Natural killer cell (primary cell): ENCODE measurements at regions not wholly inside any gene's neighbourhood (a gene's known extent, or its start where the extent isn't known, plus 50 kb on each side); places are given as distances from the start of the nearest gene placed in this dataset.

Source experiments
- ATAC-seq, 3 donors: fragments of 150-1000 bp in 2 of 3; fragments of 200-7000 bp in 1 of 3; cut with Tn5 transposase; 1 replicate in 1 of 3; 2 replicates in 2 of 3; pipeline ENCODE4 v1.10.0; 2021; ENCODE audit warnings: mild to moderate bottlenecking in 2 of 3, moderate library complexity in 2 of 3
- DNase-seq, 2 donors: peaks; one replicate each; pipeline versions ENCODE4 v3.0.0 to v3.0.0-alpha.2; 2013 to 2021; ENCODE audit warnings: mixed read lengths in 1 of 2
- H3K27ac ChIP-seq: one replicate; pipeline ENCODE4 v1.5.1; 2013; ENCODE audit warnings: mild to moderate bottlenecking, low read length
- H3K27me3 ChIP-seq: one replicate; pipeline ENCODE4 v1.6.1; 2013; ENCODE audit warnings: low read length; ENCODE audit not compliant: control insufficient read depth, insufficient read depth
- H3K36me3 ChIP-seq: one replicate; pipeline ENCODE4 v1.6.1; 2013; ENCODE audit warnings: low read length; ENCODE audit not compliant: control insufficient read depth, insufficient read depth
- H3K4me1 ChIP-seq: one replicate; pipeline ENCODE4 v1.6.1; 2013; ENCODE audit warnings: low read length; ENCODE audit not compliant: control insufficient read depth, insufficient read depth
- H3K4me3 ChIP-seq: one replicate; pipeline ENCODE4 v1.5.1; 2013; ENCODE audit warnings: low read length
- H3K9me3 ChIP-seq: one replicate; pipeline ENCODE4 v1.6.1; 2013; ENCODE audit warnings: low read length; ENCODE audit not compliant: control insufficient read depth, insufficient read depth
- H3K27ac Mint-ChIP-seq, 2 donors: one replicate each; pipeline ENCODE4 v1.8.0; 2022; ENCODE audit warnings: mild to moderate bottlenecking in 2 of 2, mixed read lengths in 2 of 2, moderate library complexity in 1 of 2
- H3K27me3 Mint-ChIP-seq, 2 donors: one replicate each; pipeline ENCODE4 v1.8.0; 2022; ENCODE audit warnings: low read depth in 2 of 2, mixed read lengths in 2 of 2
- H3K36me3 Mint-ChIP-seq: one replicate; pipeline ENCODE4 v1.8.0; 2022; ENCODE audit warnings: mixed read lengths
- H3K4me1 Mint-ChIP-seq, 2 donors: one replicate each; pipeline ENCODE4 v1.8.0; 2022; ENCODE audit warnings: mixed read lengths in 2 of 2
- H3K4me3 Mint-ChIP-seq: one replicate; pipeline ENCODE4 v1.8.0; 2022; ENCODE audit warnings: mild to moderate bottlenecking, moderate library complexity, mixed read lengths
- H3K9me3 Mint-ChIP-seq, 2 donors: one replicate each; pipeline ENCODE4 v1.8.0; 2022; ENCODE audit warnings: mixed read lengths in 2 of 2
- WGBS: methylation state at CpG from one replicate; pipeline ENCODE4 v1.1.7; 2013; ENCODE audit warnings: missing lambda C conversion rate; ENCODE audit not compliant: insufficient coverage; 5-methylcytosine and 5-hydroxymethylcytosine counted together
- intact Hi-C: fragments of 100-400 bp; cut with micrococcal nuclease; formaldehyde crosslinking; loops from one replicate; pipeline ENCODE4 v1.14.2; 2022
- TF ChIP-seq, protein P1 (sequence below): fragments of 200-600 bp; IDR thresholded peaks from one replicate; pipeline ENCODE4 v1.8.0; 2022; ENCODE audit warnings: antibody characterized with exemption

- Mint-ChIP-seq H3K36me3 (no peaks in the 10 kb centered on the region), H3K27ac (no peak overlapping the region), H3K4me3 (peak overlapping the region; percentile 32), H3K9me3 (peaks cover 0 to 8% of the 10 kb centered on the region in 2 donors), H3K4me1 (no peaks in the 10 kb centered on the region), H3K27me3 (peaks cover 3 to 7% of the 10 kb centered on the region in 2 donors)
- WGBS = 53% methylated on average over 9 of the region's 9 CpGs
- Histone ChIP-seq H3K27me3 (no peaks in the 10 kb centered on the region), H3K9me3 (no peaks in the 10 kb centered on the region), H3K4me1 (no peaks in the 10 kb centered on the region), H3K36me3 (no peaks in the 10 kb centered on the region), H3K27ac (no peak overlapping the region), H3K4me3 (no peak overlapping the region)
- TF ChIP-seq, protein P1, sequence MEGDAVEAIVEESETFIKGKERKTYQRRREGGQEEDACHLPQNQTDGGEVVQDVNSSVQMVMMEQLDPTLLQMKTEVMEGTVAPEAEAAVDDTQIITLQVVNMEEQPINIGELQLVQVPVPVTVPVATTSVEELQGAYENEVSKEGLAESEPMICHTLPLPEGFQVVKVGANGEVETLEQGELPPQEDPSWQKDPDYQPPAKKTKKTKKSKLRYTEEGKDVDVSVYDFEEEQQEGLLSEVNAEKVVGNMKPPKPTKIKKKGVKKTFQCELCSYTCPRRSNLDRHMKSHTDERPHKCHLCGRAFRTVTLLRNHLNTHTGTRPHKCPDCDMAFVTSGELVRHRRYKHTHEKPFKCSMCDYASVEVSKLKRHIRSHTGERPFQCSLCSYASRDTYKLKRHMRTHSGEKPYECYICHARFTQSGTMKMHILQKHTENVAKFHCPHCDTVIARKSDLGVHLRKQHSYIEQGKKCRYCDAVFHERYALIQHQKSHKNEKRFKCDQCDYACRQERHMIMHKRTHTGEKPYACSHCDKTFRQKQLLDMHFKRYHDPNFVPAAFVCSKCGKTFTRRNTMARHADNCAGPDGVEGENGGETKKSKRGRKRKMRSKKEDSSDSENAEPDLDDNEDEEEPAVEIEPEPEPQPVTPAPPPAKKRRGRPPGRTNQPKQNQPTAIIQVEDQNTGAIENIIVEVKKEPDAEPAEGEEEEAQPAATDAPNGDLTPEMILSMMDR = no peak
- intact Hi-C loops = no loop called here
- no peak for DNase-seq
- no peak for ATAC-seq
Observed at GRCh38 chr18:55110436-55110835, 151.2 kb upstream of the CCDC68 start.

GRCh38 chr18:55109818-55110414 is 150.7 kb upstream of the CCDC68 start:
- Mint-ChIP-seq H3K27me3 (peaks cover 3 to 7% of the 10 kb centered on the region in 2 donors), H3K36me3 (no peaks in the 10 kb centered on the region), H3K4me1 (no peaks in the 10 kb centered on the region), H3K4me3 (no peak overlapping the region), H3K27ac (no peak overlapping the region), H3K9me3 (peaks cover 0 to 8% of the 10 kb centered on the region in 2 donors)
- Histone ChIP-seq H3K4me1 (no peaks in the 10 kb centered on the region), H3K36me3 (no peaks in the 10 kb centered on the region), H3K27ac (no peak overlapping the region), H3K9me3 (no peaks in the 10 kb centered on the region), H3K27me3 (no peaks in the 10 kb centered on the region), H3K4me3 (no peak overlapping the region)
- TF ChIP-seq, protein P1 = no peak
- intact Hi-C loops = no loop called here
- ATAC-seq = no peak
- 96% methylated on average over 2 of the region's 2 CpGs for WGBS
- no peak for DNase-seq

DNA sequence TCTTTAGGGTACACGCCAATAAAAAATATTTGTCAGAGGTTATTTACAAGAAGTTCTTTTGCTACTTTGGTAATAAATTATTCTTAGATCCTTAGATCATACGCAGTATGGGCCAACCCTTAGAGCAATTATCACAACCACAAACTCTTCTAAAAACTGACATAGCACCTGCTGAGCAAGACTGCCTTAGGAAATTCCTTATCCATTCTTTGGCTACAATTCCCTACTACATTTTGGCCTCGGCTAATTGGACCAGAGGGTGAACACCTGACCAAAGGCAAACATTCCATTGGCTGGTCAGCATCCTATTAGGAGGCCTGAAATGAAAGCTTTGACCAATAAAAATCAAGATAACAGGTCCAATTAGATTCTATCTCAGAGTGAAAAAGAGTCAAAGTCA is 147.6 kb upstream of the CCDC68 start:
- H3K4me3 Mint-ChIP-seq = no peak overlapping the region
- intact Hi-C loops = no loop called here
- no peak for ATAC-seq

More for the DNA sequence above, 147.6 kb upstream of the CCDC68 start:
- no peak overlapping the region for H3K4me3 ChIP-seq
- H3K36me3 ChIP-seq = no peaks in the 10 kb centered on the region
- 83% methylated on average over 2 of the region's 3 CpGs for WGBS
- no peaks in the 10 kb centered on the region for H3K4me1 ChIP-seq
- H3K27me3 ChIP-seq = no peaks in the 10 kb centered on the region
- Mint-ChIP-seq H3K36me3 (no peaks in the 10 kb centered on the region), H3K9me3 (peaks cover 6% of the 10 kb centered on the region in 2 donors), H3K27me3 (peaks cover 6 to 7% of the 10 kb centered on the region in 2 donors), H3K27ac (no peak overlapping the region), H3K4me1 (no peaks in the 10 kb centered on the region)
- no peaks in the 10 kb centered on the region for H3K9me3 ChIP-seq
- DNase-seq = no peak
- TF ChIP-seq, protein P1 = no peak
- H3K27ac ChIP-seq = peak overlapping the region; percentile 33
